A549 (cell line): ENCODE measurements at regions not wholly inside any gene's neighbourhood (a gene's known extent, or its start where the extent isn't known, plus 50 kb on each side); places are given as distances from the start of the nearest gene placed in this dataset.

ENCODE experiments used
- ATAC-seq, 2 experiments: fragments of 200-7000 bp in 1 of 2; fragments of >200 bp in 1 of 2; cut with Nextera tagmentation in 1 of 2; cut with Tn5 transposase in 1 of 2; 3 replicates each; pipeline versions ENCODE4 v1.8.0 to v1.9.1; 2018 to 2020; ENCODE audit warnings: mild to moderate bottlenecking in 1 of 2, moderate library complexity in 1 of 2
- CTCF ChIA-PET: fragments of 300-600 bp; sonication (Branson Sonifier 250); formaldehyde crosslinking; extraction: SDS; loops from one replicate; lab custom pipeline; 2021; ENCODE audit warnings: antibody characterized with exemption, inconsistent platforms; lab: Yijun Ruan, JAX
- POLR2A ChIA-PET: fragments of 350-600 bp; formaldehyde crosslinking; extraction: SDS; loops from one replicate; lab custom pipeline; 2021; ENCODE audit warnings: antibody characterized with exemption, inconsistent platforms; lab: Yijun Ruan, JAX
- DNase-seq, 2 experiments: peaks; one replicate each; pipeline versions ENCODE4 v3.0.0 to v3.0.0-alpha.2; 2011 to 2016; ENCODE audit warnings: low read depth in 1 of 2, low spot score in 1 of 2
- FAIRE-seq: peaks from 2 replicates; lab custom pipeline; 2011; peaks lifted over from hg19 to GRCh38; lab: Jason Lieb, UNC
- H3K27ac ChIP-seq, 2 experiments: fragments of >200 bp; sonication (Bioruptor Twin); formaldehyde crosslinking; 3 replicates each; pipeline ENCODE4 v1.5.1; 2016 to 2017
- H3K4me1 ChIP-seq: fragments of >200 bp; sonication (Bioruptor Twin); formaldehyde crosslinking; 3 replicates; pipeline ENCODE4 v1.6.1; 2016
- H3K4me2 ChIP-seq: fragments of >200 bp; sonication (Bioruptor Twin); formaldehyde crosslinking; 3 replicates; pipeline ENCODE4 v1.6.1; 2016
- H3K4me3 ChIP-seq: fragments of >200 bp; sonication (Bioruptor Twin); formaldehyde crosslinking; 3 replicates; pipeline ENCODE4 v1.5.1; 2016
- H3K9me3 ChIP-seq: fragments of >200 bp; sonication (Bioruptor Twin); formaldehyde crosslinking; 3 replicates; pipeline ENCODE4 v1.6.1; 2016
- CHD4 ChIP-seq: fragments of 200-600 bp; sonication (generic); IDR thresholded peaks from 2 replicates; pipeline ENCODE4 v1.6.1; 2016; ENCODE audit warnings: antibody characterized with exemption, mild to moderate bottlenecking, borderline replicate concordance
- FOSL2 ChIP-seq, 2 experiments: fragments of 450-650 bp in 1 of 2; fragments of >200 bp in 1 of 2; sonication (Bioruptor Twin) in 1 of 2; formaldehyde crosslinking; IDR thresholded peaks; 2 replicates each; pipeline versions ENCODE4 v1.5.0 to v1.6.1; 2016 to 2020; ENCODE audit warnings: mild to moderate bottlenecking in 1 of 2, moderate library complexity in 1 of 2
- GATA3 ChIP-seq: IDR thresholded peaks from 2 replicates; pipeline ENCODE4 v1.6.1; 2012; ENCODE audit warnings: borderline replicate concordance
- HDAC2 ChIP-seq: fragments of 200-600 bp; sonication (generic); IDR thresholded peaks from 2 replicates; pipeline ENCODE4 v1.6.1; 2016
- HEYL ChIP-seq: fragments of 250-450 bp; sonication (Bioruptor Pico); IDR thresholded peaks from 2 replicates; pipeline ENCODE4 v1.8.0; 2021; ENCODE audit warnings: mild to moderate bottlenecking, moderate library complexity
- HOXA7 ChIP-seq: fragments of 250-450 bp; sonication (Bioruptor Pico); IDR thresholded peaks from 2 replicates; pipeline ENCODE4 v1.5.0; 2020; ENCODE audit warnings: mild to moderate bottlenecking, moderate library complexity
- HOXB5 ChIP-seq: fragments of 250-450 bp; sonication (Bioruptor Pico); IDR thresholded peaks from 2 replicates; pipeline ENCODE4 v1.5.0; 2020; ENCODE audit warnings: mild to moderate bottlenecking, moderate library complexity
- MAZ ChIP-seq: fragments of 150-350 bp; IDR thresholded peaks from 2 replicates; pipeline ENCODE4 v1.6.1; 2014; ENCODE audit warnings: antibody characterized with exemption, low read depth, low read length, borderline replicate concordance
- MYC ChIP-seq: IDR thresholded peaks from 2 replicates; pipeline ENCODE4 v1.6.1; 2012; ENCODE audit warnings: mild to moderate bottlenecking, inconsistent platforms, low read length, improper control_type of control experiment, borderline replicate concordance
- NPAS2 ChIP-seq: fragments of 250-450 bp; sonication (Bioruptor Pico); IDR thresholded peaks from 2 replicates; pipeline ENCODE4 v1.8.0; 2022; ENCODE audit warnings: mild to moderate bottlenecking, moderate library complexity, borderline replicate concordance
- PHF8 ChIP-seq: fragments of 200-600 bp; sonication (generic); IDR thresholded peaks from 2 replicates; pipeline ENCODE4 v1.6.1; 2016; ENCODE audit warnings: low read depth, mild to moderate bottlenecking, antibody characterized with exemption, moderate library complexity, borderline replicate concordance
- RAD21 ChIP-seq, 2 experiments: fragments of >200 bp in 1 of 2; sonication (Bioruptor Twin) in 1 of 2; formaldehyde crosslinking in 1 of 2; IDR thresholded peaks in 1 of 2; conservative IDR thresholded peaks in 1 of 2; 2 replicates in 1 of 2; 3 replicates in 1 of 2; pipeline ENCODE4 v1.6.1; 2012 to 2018; ENCODE audit warnings: inconsistent platforms in 1 of 2
- SREBF2 ChIP-seq: fragments of 450-650 bp; IDR thresholded peaks from 2 replicates; pipeline ENCODE4 v1.6.1; 2014; ENCODE audit warnings: mild to moderate bottlenecking, moderate library complexity
- ZFP36 ChIP-seq: fragments of 450-650 bp; IDR thresholded peaks from 2 replicates; pipeline ENCODE4 v1.6.1; 2014; ENCODE audit warnings: borderline replicate concordance; ENCODE audit not compliant: partially characterized antibody
- ZNF302 ChIP-seq: fragments of 250-450 bp; sonication (Bioruptor Pico); IDR thresholded peaks from 2 replicates; pipeline ENCODE4 v1.9.0; 2021; ENCODE audit warnings: inconsistent platforms, mild to moderate bottlenecking, moderate library complexity
- WGBS: methylation state at CpG from one replicate; pipeline ENCODE4 v1.1.6; 2017; ENCODE audit errors: missing lambda C conversion rate; 5-methylcytosine and 5-hydroxymethylcytosine counted together
- TF ChIP-seq, protein P1 (sequence below): fragments of 250-450 bp; sonication (Bioruptor Pico); IDR thresholded peaks from 2 replicates; pipeline ENCODE4 v1.5.0; 2021; ENCODE audit warnings: mild to moderate bottlenecking, moderate library complexity, borderline replicate concordance
- TF ChIP-seq, protein P2 (sequence below): fragments of >200 bp; sonication (Bioruptor Twin); formaldehyde crosslinking; IDR thresholded peaks from 2 replicates; pipeline ENCODE4 v1.6.1; 2016
- TF ChIP-seq, protein P3 (sequence below): fragments of >200 bp; sonication (Bioruptor Twin); formaldehyde crosslinking; IDR thresholded peaks from 3 replicates; pipeline ENCODE4 v1.6.1; 2016
- TF ChIP-seq, protein P4 (sequence below): IDR thresholded peaks from 2 replicates; pipeline ENCODE4 v1.6.1; 2012
- TF ChIP-seq, protein P5 (sequence below): fragments of 200-600 bp; sonication (generic); IDR thresholded peaks from 2 replicates; pipeline ENCODE4 v1.6.1; 2016; ENCODE audit warnings: antibody characterized with exemption, mild to moderate bottlenecking, moderate library complexity
- TF ChIP-seq, protein P6 (sequence below): IDR thresholded peaks from 2 replicates; pipeline ENCODE4 v1.6.1; 2012
- TF ChIP-seq, protein P7 (sequence below): fragments of 150-350 bp; IDR thresholded peaks from 2 replicates; pipeline ENCODE4 v1.6.1; 2014; ENCODE audit warnings: low read depth, mild to moderate bottlenecking, low read length

DNA sequence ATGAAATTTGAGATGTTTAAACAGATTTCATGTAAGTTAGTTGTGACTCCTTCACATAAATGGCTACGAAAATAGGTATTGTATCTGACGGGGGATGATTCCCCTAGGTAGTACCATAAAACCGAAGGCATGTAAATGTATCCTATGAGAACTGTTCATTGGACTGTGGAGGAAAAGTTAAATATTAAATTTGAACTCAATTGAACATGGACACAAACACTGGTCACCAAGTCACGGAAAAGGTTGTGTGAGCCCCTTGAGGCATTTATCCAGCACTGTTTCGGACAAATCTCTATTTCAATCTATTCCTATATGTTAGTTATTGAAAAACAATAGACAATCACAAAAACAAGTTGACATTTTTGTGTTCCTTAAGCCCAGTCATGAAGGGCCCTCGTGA lies 1014.3 kb upstream of the NOVA1 start:
- 36% methylated on average over 6 of the region's 6 CpGs for WGBS
- ATAC-seq (no peak), DNase-seq (no peak), FAIRE-seq (no peak)
- TF ChIP-seq, protein P1, sequence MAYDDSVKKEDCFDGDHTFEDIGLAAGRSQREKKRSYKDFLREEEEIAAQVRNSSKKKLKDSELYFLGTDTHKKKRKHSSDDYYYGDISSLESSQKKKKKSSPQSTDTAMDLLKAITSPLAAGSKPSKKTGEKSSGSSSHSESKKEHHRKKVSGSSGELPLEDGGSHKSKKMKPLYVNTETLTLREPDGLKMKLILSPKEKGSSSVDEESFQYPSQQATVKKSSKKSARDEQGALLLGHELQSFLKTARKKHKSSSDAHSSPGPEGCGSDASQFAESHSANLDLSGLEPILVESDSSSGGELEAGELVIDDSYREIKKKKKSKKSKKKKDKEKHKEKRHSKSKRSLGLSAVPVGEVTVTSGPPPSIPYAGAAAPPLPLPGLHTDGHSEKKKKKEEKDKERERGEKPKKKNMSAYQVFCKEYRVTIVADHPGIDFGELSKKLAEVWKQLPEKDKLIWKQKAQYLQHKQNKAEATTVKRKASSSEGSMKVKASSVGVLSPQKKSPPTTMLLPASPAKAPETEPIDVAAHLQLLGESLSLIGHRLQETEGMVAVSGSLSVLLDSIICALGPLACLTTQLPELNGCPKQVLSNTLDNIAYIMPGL (CRISPR knock-in tag), result no peak
- TF ChIP-seq ZFP36 (no peak), ZNF302 (no peak), CHD4 (no peak), MAZ (no peak), NPAS2 (CRISPR knock-in tag) (no peak), HDAC2 (no peak), HEYL (CRISPR knock-in tag) (no peak)
- TF ChIP-seq, protein P2, sequence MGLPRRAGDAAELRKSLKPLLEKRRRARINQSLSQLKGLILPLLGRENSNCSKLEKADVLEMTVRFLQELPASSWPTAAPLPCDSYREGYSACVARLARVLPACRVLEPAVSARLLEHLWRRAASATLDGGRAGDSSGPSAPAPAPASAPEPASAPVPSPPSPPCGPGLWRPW, result no peak
- TF ChIP-seq, protein P3, sequence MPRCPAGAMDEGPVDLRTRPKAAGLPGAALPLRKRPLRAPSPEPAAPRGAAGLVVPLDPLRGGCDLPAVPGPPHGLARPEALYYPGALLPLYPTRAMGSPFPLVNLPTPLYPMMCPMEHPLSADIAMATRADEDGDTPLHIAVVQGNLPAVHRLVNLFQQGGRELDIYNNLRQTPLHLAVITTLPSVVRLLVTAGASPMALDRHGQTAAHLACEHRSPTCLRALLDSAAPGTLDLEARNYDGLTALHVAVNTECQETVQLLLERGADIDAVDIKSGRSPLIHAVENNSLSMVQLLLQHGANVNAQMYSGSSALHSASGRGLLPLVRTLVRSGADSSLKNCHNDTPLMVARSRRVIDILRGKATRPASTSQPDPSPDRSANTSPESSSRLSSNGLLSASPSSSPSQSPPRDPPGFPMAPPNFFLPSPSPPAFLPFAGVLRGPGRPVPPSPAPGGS, result no peak
- Histone ChIP-seq H3K4me3 (no peak overlapping the region), H3K9me3 (no peaks in the 10 kb centered on the region), H3K27ac (no peak overlapping the region), H3K4me1 (no peaks in the 10 kb centered on the region), H3K4me2 (no peak overlapping the region)
- CTCF ChIA-PET, result no interaction called here
- POLR2A ChIA-PET, result no interaction called here

DNA sequence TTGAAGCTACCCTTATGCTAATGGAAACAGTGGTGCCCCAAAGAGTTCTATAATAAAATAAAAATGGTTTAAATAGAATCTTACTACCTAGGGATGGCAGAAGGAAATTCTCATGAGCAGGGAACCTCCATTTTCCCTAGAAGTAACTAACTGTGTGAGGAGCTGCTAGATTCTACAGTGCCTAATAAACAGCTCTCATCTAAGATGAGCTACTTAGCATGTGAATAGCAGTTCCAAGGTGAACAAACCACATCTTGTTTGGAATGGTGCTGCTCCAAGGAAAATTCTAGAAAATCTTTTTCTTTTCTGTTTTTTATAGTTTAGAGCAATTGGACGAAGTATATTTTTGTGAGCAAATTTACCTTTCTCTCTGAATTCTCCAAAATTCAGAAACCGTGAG lies 1015.3 kb upstream of the NOVA1 start:
- TF ChIP-seq, protein P4, sequence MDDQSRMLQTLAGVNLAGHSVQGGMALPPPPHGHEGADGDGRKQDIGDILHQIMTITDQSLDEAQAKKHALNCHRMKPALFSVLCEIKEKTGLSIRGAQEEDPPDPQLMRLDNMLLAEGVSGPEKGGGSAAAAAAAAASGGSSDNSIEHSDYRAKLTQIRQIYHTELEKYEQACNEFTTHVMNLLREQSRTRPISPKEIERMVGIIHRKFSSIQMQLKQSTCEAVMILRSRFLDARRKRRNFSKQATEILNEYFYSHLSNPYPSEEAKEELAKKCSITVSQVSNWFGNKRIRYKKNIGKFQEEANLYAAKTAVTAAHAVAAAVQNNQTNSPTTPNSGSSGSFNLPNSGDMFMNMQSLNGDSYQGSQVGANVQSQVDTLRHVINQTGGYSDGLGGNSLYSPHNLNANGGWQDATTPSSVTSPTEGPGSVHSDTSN, result no peak
- TF ChIP-seq FOSL2 (IDR thresholded peaks at IDR 0.05) (no peak), FOSL2 (CRISPR knock-in tag; IDR thresholded peaks at IDR 0.05) (no peak), MYC (no peak), GATA3 (no peak), HOXA7 (CRISPR knock-in tag) (no peak), HDAC2 (no peak), SREBF2 (no peak), PHF8 (no peak), HOXB5 (CRISPR knock-in tag) (no peak), RAD21 (conservative IDR thresholded peaks at IDR 0.05 in 1 of 2, IDR thresholded peaks at IDR 0.05 in 1 of 2) (no peak)
- TF ChIP-seq, protein P5, sequence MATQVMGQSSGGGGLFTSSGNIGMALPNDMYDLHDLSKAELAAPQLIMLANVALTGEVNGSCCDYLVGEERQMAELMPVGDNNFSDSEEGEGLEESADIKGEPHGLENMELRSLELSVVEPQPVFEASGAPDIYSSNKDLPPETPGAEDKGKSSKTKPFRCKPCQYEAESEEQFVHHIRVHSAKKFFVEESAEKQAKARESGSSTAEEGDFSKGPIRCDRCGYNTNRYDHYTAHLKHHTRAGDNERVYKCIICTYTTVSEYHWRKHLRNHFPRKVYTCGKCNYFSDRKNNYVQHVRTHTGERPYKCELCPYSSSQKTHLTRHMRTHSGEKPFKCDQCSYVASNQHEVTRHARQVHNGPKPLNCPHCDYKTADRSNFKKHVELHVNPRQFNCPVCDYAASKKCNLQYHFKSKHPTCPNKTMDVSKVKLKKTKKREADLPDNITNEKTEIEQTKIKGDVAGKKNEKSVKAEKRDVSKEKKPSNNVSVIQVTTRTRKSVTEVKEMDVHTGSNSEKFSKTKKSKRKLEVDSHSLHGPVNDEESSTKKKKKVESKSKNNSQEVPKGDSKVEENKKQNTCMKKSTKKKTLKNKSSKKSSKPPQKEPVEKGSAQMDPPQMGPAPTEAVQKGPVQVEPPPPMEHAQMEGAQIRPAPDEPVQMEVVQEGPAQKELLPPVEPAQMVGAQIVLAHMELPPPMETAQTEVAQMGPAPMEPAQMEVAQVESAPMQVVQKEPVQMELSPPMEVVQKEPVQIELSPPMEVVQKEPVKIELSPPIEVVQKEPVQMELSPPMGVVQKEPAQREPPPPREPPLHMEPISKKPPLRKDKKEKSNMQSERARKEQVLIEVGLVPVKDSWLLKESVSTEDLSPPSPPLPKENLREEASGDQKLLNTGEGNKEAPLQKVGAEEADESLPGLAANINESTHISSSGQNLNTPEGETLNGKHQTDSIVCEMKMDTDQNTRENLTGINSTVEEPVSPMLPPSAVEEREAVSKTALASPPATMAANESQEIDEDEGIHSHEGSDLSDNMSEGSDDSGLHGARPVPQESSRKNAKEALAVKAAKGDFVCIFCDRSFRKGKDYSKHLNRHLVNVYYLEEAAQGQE, result no peak
- TF ChIP-seq, protein P6, sequence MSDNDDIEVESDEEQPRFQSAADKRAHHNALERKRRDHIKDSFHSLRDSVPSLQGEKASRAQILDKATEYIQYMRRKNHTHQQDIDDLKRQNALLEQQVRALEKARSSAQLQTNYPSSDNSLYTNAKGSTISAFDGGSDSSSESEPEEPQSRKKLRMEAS, result no peak
- TF ChIP-seq, protein P7, sequence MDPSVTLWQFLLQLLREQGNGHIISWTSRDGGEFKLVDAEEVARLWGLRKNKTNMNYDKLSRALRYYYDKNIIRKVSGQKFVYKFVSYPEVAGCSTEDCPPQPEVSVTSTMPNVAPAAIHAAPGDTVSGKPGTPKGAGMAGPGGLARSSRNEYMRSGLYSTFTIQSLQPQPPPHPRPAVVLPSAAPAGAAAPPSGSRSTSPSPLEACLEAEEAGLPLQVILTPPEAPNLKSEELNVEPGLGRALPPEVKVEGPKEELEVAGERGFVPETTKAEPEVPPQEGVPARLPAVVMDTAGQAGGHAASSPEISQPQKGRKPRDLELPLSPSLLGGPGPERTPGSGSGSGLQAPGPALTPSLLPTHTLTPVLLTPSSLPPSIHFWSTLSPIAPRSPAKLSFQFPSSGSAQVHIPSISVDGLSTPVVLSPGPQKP, result no peak
- TF ChIP-seq, all 56 proteins: peak for 0
- ChIA-PET CTCF (no interaction called here), POLR2A (no interaction called here)
- DNase-seq (no peak), ATAC-seq (no peak), FAIRE-seq (no peak)
- Histone ChIP-seq H3K4me2 (no peak overlapping the region), H3K4me3 (no peak overlapping the region), H3K9me3 (no peaks in the 10 kb centered on the region), H3K27ac (no peak overlapping the region), H3K4me1 (no peaks in the 10 kb centered on the region)
- 25% methylated on average over 2 of the region's 2 CpGs for whole genome bisulfite sequencing
